K562 (cell line): ENCODE measurements at regions not wholly inside any gene's neighbourhood (a gene's known extent, or its start where the extent isn't known, plus 50 kb on each side); places are given as distances from the start of the nearest gene placed in this dataset.

Experiments
- ATAC-seq: fragments of 200-7000 bp; cut with Tn5 transposase; 3 replicates; pipeline ENCODE4 v1.9.1; 2020; ENCODE audit warnings: moderate library complexity
- BruUV-seq: library from RNA; stranded (reverse); fragments of 400-500 nt; replicated peaks from 2 replicates; lab custom pipeline; 2021; lab: Mats Ljungman, UMichigan
- CTCF ChIA-PET: fragments of 300-600 bp; formaldehyde crosslinking; extraction: SDS; loops from one replicate; lab custom pipeline; 2021; ENCODE audit warnings: low intra/inter-chr PET ratio; lab: Yijun Ruan, JAX
- POLR2A ChIA-PET: fragments of 300-600, 350-650 bp; sonication (Branson Sonifier 250); formaldehyde crosslinking; extraction: SDS; loops from one replicate; lab custom pipeline; 2021; ENCODE audit warnings: antibody characterized with exemption, inconsistent platforms; lab: Yijun Ruan, JAX
- DNase-seq, 4 experiments: peaks; one replicate each; pipeline versions ENCODE4 v3.0.0 to v3.0.0-alpha.2; 2011 to 2018; ENCODE audit warnings: low spot score in 3 of 4, mixed read lengths in 3 of 4; ENCODE audit errors: extremely low read depth in 1 of 4
- FAIRE-seq: peaks from 2 replicates; lab custom pipeline; 2011; peaks lifted over from hg19 to GRCh38; lab: Jason Lieb, UNC
- H2AFZ ChIP-seq: 2 replicates; pipeline ENCODE4 v1.6.0; 2011; ENCODE audit warnings: low read depth, low read length, control low read depth, inconsistent platforms
- H3K27ac ChIP-seq: fragments of 200-600 bp; 3 replicates; pipeline ENCODE4 v1.8.0; 2011; ENCODE audit warnings: low read depth, mild to moderate bottlenecking, control low read depth, inconsistent platforms, low read length, moderate library complexity, mixed read lengths; ENCODE audit errors: extremely low read depth
- H3K27me3 ChIP-seq, 2 experiments: fragments of 300-600 bp in 1 of 2; 2 replicates in 1 of 2; 3 replicates in 1 of 2; pipeline versions ENCODE4 v1.6.0 to v1.8.0; 2011; ENCODE audit warnings: inconsistent platforms in 2 of 2, low read length in 2 of 2, mild to moderate bottlenecking in 1 of 2, mixed read lengths in 1 of 2, moderate library complexity in 1 of 2; ENCODE audit not compliant: control insufficient read depth in 2 of 2, insufficient read depth in 2 of 2
- H3K36me3 ChIP-seq: fragments of 300-600 bp; 3 replicates; pipeline ENCODE4 v1.8.0; 2011; ENCODE audit warnings: mild to moderate bottlenecking, low read length, inconsistent platforms; ENCODE audit not compliant: control insufficient read depth, insufficient read depth
- H3K4me1 ChIP-seq, 2 experiments: fragments of 200-600 bp in 1 of 2; replicated peaks in 1 of 2; 2 replicates in 1 of 2; 3 replicates in 1 of 2; pipeline versions ENCODE4 v1.5.1 to v1.8.0; 2011; ENCODE audit warnings: inconsistent platforms in 2 of 2, low read length in 2 of 2, mild to moderate bottlenecking in 1 of 2, mixed read lengths in 1 of 2, moderate library complexity in 1 of 2; ENCODE audit not compliant: control insufficient read depth in 2 of 2, insufficient read depth in 2 of 2
- H3K4me2 ChIP-seq: 2 replicates; pipeline ENCODE4 v1.6.1; 2011; ENCODE audit warnings: low read length, control low read depth, inconsistent platforms, mixed read lengths; ENCODE audit not compliant: insufficient read depth
- H3K4me3 ChIP-seq: fragments of 200-600 bp; sonication (generic), shearing (Covaris generic); 2 replicates; pipeline ENCODE4 v1.5.1; 2016; ENCODE audit warnings: control low read depth, inconsistent platforms
- H3K79me2 ChIP-seq: fragments of 200-600 bp; 3 replicates; pipeline ENCODE4 v1.8.0; 2011; ENCODE audit warnings: low read length, inconsistent platforms; ENCODE audit not compliant: control insufficient read depth, insufficient read depth
- H3K9ac ChIP-seq, 2 experiments: 2 replicates each; pipeline versions ENCODE4 v1.6.0 to v1.6.1; 2011; ENCODE audit warnings: low read depth in 2 of 2, low read length in 2 of 2, control low read depth in 1 of 2, inconsistent platforms in 1 of 2, mild to moderate bottlenecking in 1 of 2, mixed read lengths in 1 of 2; ENCODE audit not compliant: insufficient read depth in 1 of 2
- H3K9me1 ChIP-seq: one replicate; pipeline ENCODE4 v1.6.0; 2011; ENCODE audit warnings: inconsistent platforms, mild to moderate bottlenecking, low read length, moderate library complexity; ENCODE audit not compliant: control insufficient read depth, insufficient read depth
- H3K9me3 ChIP-seq: replicated peaks from 2 replicates; pipeline ENCODE4 v1.5.1; 2011; ENCODE audit warnings: low read depth, low read length, inconsistent platforms; ENCODE audit not compliant: control insufficient read depth, insufficient read depth
- H4K20me1 ChIP-seq: replicated peaks from 2 replicates; pipeline ENCODE4 v1.6.1; 2011; ENCODE audit warnings: low read length, inconsistent platforms, mixed read lengths; ENCODE audit not compliant: control insufficient read depth, insufficient read depth
- HNRNPUL1 ChIP-seq: fragments of 200-400 bp; formaldehyde crosslinking; IDR thresholded peaks from 2 replicates; pipeline ENCODE4 v1.6.1; 2017; ENCODE audit warnings: low read length
- KLF13 ChIP-seq: fragments of 450-650 bp; IDR thresholded peaks from 2 replicates; pipeline ENCODE4 v1.6.1; 2016; ENCODE audit warnings: missing genetic modification characterization, low read depth, mild to moderate bottlenecking, missing compliant biosample characterization, moderate library complexity, borderline replicate concordance
- PHF20 ChIP-seq: fragments of 450-650 bp; IDR thresholded peaks from 2 replicates; pipeline ENCODE4 v1.6.1; 2018; ENCODE audit not compliant: partially characterized antibody
- ZHX1 ChIP-seq: fragments of 150-350 bp; conservative IDR thresholded peaks from 2 replicates; pipeline ENCODE4 v1.6.1; 2014; ENCODE audit warnings: low read length
- ZNF347 ChIP-seq: fragments of 450-650 bp; formaldehyde crosslinking; IDR thresholded peaks from 2 replicates; pipeline ENCODE4 v1.4.0; 2020; ENCODE audit warnings: low read depth, mild to moderate bottlenecking, moderate library complexity
- WGBS: fragments of 100-300 bp; shearing (Covaris generic); methylation state at CpG from one replicate; pipeline ENCODE4 v1.1.6; 2016; ENCODE audit warnings: low coverage, mixed read lengths; ENCODE audit not compliant: insufficient coverage; ENCODE audit errors: missing lambda C conversion rate; 5-methylcytosine and 5-hydroxymethylcytosine counted together
- in situ Hi-C: fragments of 300-500 bp; cut with MboI; formaldehyde crosslinking; loops from 4 replicates; pipeline ENCODE4 v1.15.0; 2018; ENCODE audit warnings: inconsistent platforms, mixed read lengths
- intact Hi-C: fragments of 100-400 bp; cut with micrococcal nuclease; formaldehyde crosslinking; loops from 2 replicates; pipeline ENCODE4 v1.14.2; 2022
- TF ChIP-seq, protein P1 (sequence below), 2 experiments: IDR thresholded peaks; 2 replicates each; pipeline ENCODE4 v1.6.1; 2012; ENCODE audit warnings: improper control_type of control experiment in 2 of 2, low read depth in 2 of 2, low read length in 2 of 2, borderline replicate concordance in 1 of 2
- TF ChIP-seq, protein P2 (sequence below): fragments of 450-650 bp; formaldehyde crosslinking; conservative IDR thresholded peaks from 2 replicates; pipeline ENCODE4 v1.4.0; 2022; ENCODE audit warnings: mild to moderate bottlenecking, missing genetic modification characterization

- TF ChIP-seq, protein P1, sequence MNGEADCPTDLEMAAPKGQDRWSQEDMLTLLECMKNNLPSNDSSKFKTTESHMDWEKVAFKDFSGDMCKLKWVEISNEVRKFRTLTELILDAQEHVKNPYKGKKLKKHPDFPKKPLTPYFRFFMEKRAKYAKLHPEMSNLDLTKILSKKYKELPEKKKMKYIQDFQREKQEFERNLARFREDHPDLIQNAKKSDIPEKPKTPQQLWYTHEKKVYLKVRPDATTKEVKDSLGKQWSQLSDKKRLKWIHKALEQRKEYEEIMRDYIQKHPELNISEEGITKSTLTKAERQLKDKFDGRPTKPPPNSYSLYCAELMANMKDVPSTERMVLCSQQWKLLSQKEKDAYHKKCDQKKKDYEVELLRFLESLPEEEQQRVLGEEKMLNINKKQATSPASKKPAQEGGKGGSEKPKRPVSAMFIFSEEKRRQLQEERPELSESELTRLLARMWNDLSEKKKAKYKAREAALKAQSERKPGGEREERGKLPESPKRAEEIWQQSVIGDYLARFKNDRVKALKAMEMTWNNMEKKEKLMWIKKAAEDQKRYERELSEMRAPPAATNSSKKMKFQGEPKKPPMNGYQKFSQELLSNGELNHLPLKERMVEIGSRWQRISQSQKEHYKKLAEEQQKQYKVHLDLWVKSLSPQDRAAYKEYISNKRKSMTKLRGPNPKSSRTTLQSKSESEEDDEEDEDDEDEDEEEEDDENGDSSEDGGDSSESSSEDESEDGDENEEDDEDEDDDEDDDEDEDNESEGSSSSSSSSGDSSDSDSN (IDR thresholded peaks at IDR 0.05; ENCODE audit: borderline replicate concordance in 1 of 2, low read depth in 2 of 2, low read length in 2 of 2), result no peak
Observed at GRCh38 chr5:115439639-115440038, 104.9 kb downstream of the FEM1C start (continued).

- ChIA-PET CTCF (no interaction called here), POLR2A (no interaction called here)
- Histone ChIP-seq H3K9ac (no peak overlapping the region), H3K4me1 (no peaks in the 10 kb centered on the region), H3K4me3 (no peak overlapping the region), H4K20me1 (no peaks in the 10 kb centered on the region), H2AFZ (no peak overlapping the region), H3K9me3 (no peaks in the 10 kb centered on the region), H3K9me1 (no peaks in the 10 kb centered on the region), H3K4me2 (no peak overlapping the region), H3K27me3 (no peaks in the 10 kb centered on the region), H3K27ac (no peak overlapping the region), H3K36me3 (no peaks in the 10 kb centered on the region), H3K79me2 (no peaks in the 10 kb centered on the region)
- ATAC-seq (no peak), FAIRE-seq (no peak), DNase-seq (no peak)
- intact Hi-C loops, result no loop called here
- no TSS peak for BruUV-seq
- WGBS, result 0% methylated on average over 2 of the region's 2 CpGs
- TF ChIP-seq ZHX1 (no peak), ZNF347 (CRISPR knock-in tag) (no peak), HNRNPUL1 (no peak), PHF20 (no peak), KLF13 (tag) (no peak)
- TF ChIP-seq, protein P2, sequence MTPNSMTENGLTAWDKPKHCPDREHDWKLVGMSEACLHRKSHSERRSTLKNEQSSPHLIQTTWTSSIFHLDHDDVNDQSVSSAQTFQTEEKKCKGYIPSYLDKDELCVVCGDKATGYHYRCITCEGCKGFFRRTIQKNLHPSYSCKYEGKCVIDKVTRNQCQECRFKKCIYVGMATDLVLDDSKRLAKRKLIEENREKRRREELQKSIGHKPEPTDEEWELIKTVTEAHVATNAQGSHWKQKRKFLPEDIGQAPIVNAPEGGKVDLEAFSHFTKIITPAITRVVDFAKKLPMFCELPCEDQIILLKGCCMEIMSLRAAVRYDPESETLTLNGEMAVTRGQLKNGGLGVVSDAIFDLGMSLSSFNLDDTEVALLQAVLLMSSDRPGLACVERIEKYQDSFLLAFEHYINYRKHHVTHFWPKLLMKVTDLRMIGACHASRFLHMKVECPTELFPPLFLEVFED (CRISPR knock-in tag), result no peak
- in situ Hi-C loops, result no loop called here
Observed at GRCh38 chr5:115439042-115439441, 105.5 kb downstream of the FEM1C start.
